Kidney epithelial cell (primary cell): ENCODE measurements at regions not wholly inside any gene's neighbourhood (a gene's known extent, or its start where the extent isn't known, plus 50 kb on each side); places are given as distances from the start of the nearest gene placed in this dataset.
"Not testable (repeated sequence)": the region's sequence is repeated elsewhere in the genome, so short reads cannot be mapped to it uniquely, and the experiment has no call there.

Experiments used
- DNase-seq: peaks from one replicate; pipeline ENCODE4 v3.0.0-alpha.2; 2010; ENCODE audit warnings: low read depth
- H3K27me3 ChIP-seq: 2 replicates; pipeline ENCODE4 v1.6.0; 2011; ENCODE audit warnings: low read length; ENCODE audit not compliant: control insufficient read depth, insufficient read depth
- H3K36me3 ChIP-seq: 2 replicates; pipeline ENCODE4 v1.5.1; 2011; ENCODE audit warnings: low read length; ENCODE audit not compliant: control insufficient read depth, insufficient read depth
- H3K4me3 ChIP-seq: 2 replicates; pipeline ENCODE4 v1.5.1; 2011; ENCODE audit warnings: low read depth, mild to moderate bottlenecking, control low read depth, low read length
- CTCF ChIP-seq: IDR thresholded peaks from 2 replicates; pipeline ENCODE4 v1.5.1; 2011; ENCODE audit warnings: mild to moderate bottlenecking, moderate library complexity, low read length, control low read depth, inconsistent platforms; ENCODE audit not compliant: insufficient read depth, poor library complexity, severe bottlenecking

- no peak for DNase-seq
- no peaks in the 10 kb centered on the region for H3K36me3 ChIP-seq
- no peaks in the 10 kb centered on the region for H3K27me3 ChIP-seq
- H3K4me3 ChIP-seq = no peak overlapping the region
- no peak for TF ChIP-seq CTCF
These were observed 937.3 kb upstream of the ARRDC3 start for GRCh38 chr5:92320446-92320845.

- no peak for DNase-seq
- Histone ChIP-seq H3K4me3 (no peak overlapping the region), H3K27me3 (no peaks in the 10 kb centered on the region), H3K36me3 (no peaks in the 10 kb centered on the region)
- no peak for TF ChIP-seq CTCF
These were observed 930.3 kb upstream of the ARRDC3 start for GRCh38 chr5:92313385-92313784.

- Histone ChIP-seq H3K4me3 (no peak overlapping the region), H3K36me3 (no peaks in the 10 kb centered on the region), H3K27me3 (no peaks in the 10 kb centered on the region)
- DNase-seq = no peak
- peak; percentile 46 for TF ChIP-seq CTCF
These were observed 926.3 kb upstream of the ARRDC3 start for GRCh38 chr5:92309336-92309991.

GRCh38 chr5:92308679-92309078 is 925.6 kb upstream of the ARRDC3 start:
- no peak overlapping the region for H3K4me3 ChIP-seq
- DNase-seq = no peak
- TF ChIP-seq CTCF = no peak
- H3K36me3 ChIP-seq = no peaks in the 10 kb centered on the region
- H3K27me3 ChIP-seq = no peaks in the 10 kb centered on the region

GRCh38 chr5:92302356-92302755 is 919.2 kb upstream of the ARRDC3 start:
- H3K27me3 ChIP-seq, H3K36me3 ChIP-seq, H3K4me3 ChIP-seq, DNase-seq: not testable (repeated sequence)

GRCh38 chr5:92283521-92283920 is 900.4 kb upstream of the ARRDC3 start:
- no peak overlapping the region for H3K4me3 ChIP-seq
- H3K36me3 ChIP-seq = no peaks in the 10 kb centered on the region
- TF ChIP-seq CTCF = no peak
- no peaks in the 10 kb centered on the region for H3K27me3 ChIP-seq
- no peak for DNase-seq

GRCh38 chr5:92271750-92272149 is 888.6 kb upstream of the ARRDC3 start:
- H3K4me3 ChIP-seq, DNase-seq, H3K27me3 ChIP-seq, H3K36me3 ChIP-seq: not testable (repeated sequence)
